Lower leg skin (tissue), 3 donors: ENCODE measurements at regions not wholly inside any gene's neighbourhood (a gene's known extent, or its start where the extent isn't known, plus 50 kb on each side); places are given as distances from the start of the nearest gene placed in this dataset.

Experiments
- CTCF ChIP-seq, 3 donors: fragments of 450-650 bp; IDR thresholded peaks; one replicate each; pipeline ENCODE4 v1.5.1; 2016; ENCODE audit warnings: antibody characterized with exemption in 3 of 3, mild to moderate bottlenecking in 3 of 3, moderate library complexity in 2 of 3
- POLR2A ChIP-seq, 2 donors: fragments of 450-650 bp; IDR thresholded peaks; one replicate each; pipeline ENCODE4 v1.6.1; 2016 to 2017; ENCODE audit warnings: antibody characterized with exemption in 2 of 2, mild to moderate bottlenecking in 1 of 2, moderate library complexity in 1 of 2

GRCh38 chr12:123034865-123035264 is 54.4 kb downstream of the ARL6IP4 start:
- TF ChIP-seq CTCF (IDR thresholded peaks at IDR 0.05) (no peak), POLR2A (IDR thresholded peaks at IDR 0.05) (no peak)
